ENCODE measurements at regions not wholly inside any gene's neighbourhood (a gene's known extent, or its start where the extent isn't known, plus 50 kb on each side); places are given as distances from the start of the nearest gene placed in this dataset.

DNA sequence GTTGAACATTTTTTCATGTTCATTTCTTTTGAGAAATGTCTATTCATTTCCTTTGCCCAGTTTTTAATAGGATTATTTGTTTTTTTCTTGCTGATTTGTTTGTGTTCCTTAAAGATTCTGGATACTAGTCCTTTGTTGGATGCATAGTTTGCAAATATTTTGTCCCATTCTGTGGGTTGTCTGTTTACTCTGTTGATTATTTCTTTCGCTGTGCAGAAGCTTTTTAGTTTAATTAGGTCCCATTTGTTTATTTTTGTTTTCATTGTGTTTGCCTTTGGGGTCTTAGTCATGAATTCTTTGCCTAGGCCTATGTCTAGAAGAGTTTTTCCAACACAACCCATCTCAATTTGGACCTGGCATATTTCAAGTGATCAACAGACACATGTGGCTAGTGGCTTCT, 116.1 kb upstream of the GALNT2 start:
- no peak for DNase-seq (ENCODE audit: low read depth, low spot score)
- in situ Hi-C loops (cut with HindIII; ENCODE audit: low pct_unique_long_range_greater_than_20kb, low sequenced_read_pairs) = no loop called here

DNA sequence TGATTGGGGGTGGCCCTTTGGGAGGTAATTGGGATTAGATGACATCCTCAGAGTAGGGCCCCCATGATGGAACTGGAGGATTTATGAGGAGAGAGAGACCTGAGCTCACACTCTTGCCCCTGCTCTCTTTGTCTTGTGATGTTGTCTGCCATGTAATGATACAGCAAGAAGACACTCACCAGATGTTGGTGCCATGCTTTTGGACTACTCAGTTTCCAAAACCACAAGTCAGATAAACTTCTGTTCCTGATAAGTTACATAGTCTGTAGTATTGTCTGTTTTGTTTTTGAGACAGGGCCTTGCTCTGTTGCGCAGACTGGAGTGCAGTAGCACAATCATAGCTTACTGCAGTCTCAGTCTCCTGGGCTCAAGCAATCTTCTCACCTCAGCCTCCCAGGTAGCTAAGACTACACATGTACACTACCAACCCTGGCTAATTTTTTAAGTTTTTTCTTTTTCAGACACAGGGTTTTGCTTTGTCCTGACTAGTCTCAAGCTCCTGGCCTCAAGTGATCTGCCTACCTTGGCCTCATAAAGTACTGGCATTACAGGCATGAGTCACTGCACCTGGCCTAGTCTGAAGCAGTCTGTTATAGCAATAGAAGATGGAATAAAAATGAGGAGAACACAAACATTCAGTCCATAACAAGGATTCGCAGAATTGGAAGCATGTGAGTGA, 115.0 kb upstream of the GALNT2 start:
- DNase-seq (ENCODE audit: low read depth, low spot score) = no peak
- in situ Hi-C loops (cut with HindIII; ENCODE audit: low pct_unique_long_range_greater_than_20kb, low sequenced_read_pairs) = no loop called here

DNA sequence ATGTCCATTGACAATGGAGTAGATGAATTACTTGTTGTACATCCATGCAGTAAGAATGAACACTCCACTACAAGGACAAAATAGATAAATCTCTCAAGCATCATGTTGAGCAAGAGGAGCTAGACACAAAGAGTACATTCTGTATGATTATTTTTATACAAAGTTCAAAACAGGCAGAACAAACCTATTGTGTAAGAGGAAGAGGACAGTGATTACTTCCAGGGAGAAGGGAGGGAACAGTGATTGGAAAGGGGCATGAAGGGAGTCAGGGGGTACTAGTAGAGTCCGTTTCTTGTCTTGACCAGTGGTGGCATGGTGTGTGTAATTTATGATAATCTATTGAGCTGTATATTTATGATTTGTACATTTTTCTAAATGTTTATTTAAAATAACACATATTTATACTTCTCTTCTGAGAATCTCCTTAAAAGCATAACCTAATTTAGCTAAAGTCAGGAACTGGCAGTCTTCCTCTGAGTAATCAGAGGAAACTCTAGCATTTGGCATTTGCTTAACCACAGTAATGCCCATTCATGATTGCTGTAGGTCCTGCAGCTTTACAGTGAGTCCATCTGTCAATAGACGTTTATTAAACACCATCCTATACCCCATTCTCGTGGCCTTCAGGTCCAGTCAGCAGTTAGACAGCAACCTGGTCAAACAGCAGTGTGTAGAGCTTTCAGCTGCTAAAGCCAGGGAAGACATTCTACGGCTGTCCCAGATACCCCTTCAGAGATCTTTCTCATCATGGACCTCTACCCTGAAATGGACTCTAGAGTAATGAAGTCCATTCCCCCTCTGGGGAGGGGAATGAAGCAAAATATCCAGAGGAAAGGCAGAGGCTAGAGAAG, 114.1 kb upstream of the GALNT2 start:
- in situ Hi-C loops (cut with HindIII; ENCODE audit: low pct_unique_long_range_greater_than_20kb, low sequenced_read_pairs) = no loop called here
- DNase-seq (ENCODE audit: low read depth, low spot score) = peak; percentile 35

DNA sequence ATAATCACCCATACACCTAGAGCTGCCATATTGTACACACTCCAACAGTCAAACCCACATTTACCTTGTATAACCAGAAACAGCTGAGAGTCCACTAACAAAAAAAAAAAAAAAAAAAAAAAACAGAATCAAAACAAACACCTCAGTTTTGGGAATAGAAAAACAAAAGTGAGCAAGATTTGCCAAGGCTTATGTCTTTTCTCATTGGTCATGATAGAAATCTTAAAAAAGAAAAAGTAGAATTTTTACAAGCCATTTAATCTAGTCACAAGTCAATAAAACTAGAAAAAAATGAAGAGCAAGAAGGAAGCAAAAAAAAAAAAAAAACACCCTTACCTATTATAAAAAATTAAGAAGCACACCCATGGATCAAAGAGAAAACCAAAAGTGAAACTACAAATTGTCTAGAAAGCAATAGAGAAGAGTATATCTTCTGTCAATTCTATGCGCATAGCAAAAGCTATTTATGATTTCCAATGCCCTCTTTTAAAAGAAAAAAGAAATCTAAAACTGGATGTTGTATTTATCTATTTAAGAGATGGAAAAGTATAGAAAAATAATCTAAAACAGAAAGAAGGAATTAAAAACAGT, 113.2 kb upstream of the GALNT2 start:
- in situ Hi-C loops (cut with HindIII; ENCODE audit: low pct_unique_long_range_greater_than_20kb, low sequenced_read_pairs) = no loop called here
- DNase-seq (ENCODE audit: low read depth, low spot score) = no peak

DNA sequence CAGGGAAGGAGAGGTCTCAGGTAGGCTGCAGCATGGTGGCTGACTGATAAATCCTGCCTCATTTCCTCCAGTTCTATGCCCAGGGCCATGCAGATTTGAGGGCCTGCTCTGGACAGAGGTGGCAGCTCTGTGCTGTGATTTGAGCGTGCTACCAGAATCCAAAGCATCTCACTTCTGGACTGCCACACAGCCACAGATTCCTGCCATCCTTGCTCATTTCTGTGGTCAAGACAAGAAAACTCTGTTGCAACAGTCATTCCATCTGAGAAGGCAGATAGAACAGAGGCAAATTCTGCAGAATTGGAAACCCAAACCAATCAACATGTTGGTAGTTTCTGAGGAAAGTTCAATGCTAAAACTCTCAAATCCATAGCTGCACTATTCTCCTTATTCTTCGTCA, 102.8 kb upstream of the GALNT2 start:
- in situ Hi-C loops (cut with HindIII; ENCODE audit: low pct_unique_long_range_greater_than_20kb, low sequenced_read_pairs) = no loop called here
- DNase-seq (ENCODE audit: low read depth, low spot score) = no peak

DNA sequence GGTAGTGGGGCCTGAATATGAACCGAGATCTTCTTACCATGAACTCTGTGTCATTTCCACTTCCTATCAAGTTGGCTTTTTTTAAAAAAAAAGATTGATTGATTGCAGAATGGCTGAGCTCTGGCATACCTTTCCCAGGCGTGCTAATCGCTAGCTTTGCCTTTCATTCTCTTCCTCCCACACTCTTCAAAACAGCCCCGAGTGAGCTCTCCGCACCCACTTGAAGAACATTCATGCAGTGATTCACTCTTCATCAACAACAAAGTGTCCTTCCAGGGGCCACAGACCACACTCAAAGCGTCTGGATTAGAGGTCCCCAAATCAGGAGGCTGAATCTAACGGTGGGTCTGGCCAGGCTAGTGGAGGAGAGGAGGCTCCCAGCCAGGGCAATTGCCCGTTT, 96.3 kb upstream of the GALNT2 start:
- DNase-seq (ENCODE audit: low read depth, low spot score) = no peak

DNA sequence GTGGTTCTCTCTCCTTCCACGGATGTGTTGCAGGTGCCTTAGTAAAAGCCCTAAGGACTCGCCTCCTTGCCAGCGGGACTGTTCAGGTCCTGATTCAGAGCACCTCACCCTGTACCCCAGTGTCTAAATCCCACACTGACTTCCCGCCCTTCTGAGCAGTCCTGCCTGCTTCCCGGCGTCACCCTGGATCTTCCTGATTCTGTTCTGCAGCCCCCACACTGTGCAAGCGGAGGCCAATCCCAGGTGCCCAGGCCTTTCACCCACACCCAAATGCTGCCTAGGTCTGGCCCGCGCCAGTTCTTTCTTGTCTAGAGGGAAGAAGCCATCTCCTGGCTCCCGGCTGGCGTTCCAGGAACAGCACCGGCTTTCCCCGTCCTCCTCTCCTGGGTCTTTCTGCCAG, 95.9 kb upstream of the GALNT2 start:
- in situ Hi-C loops (cut with HindIII; ENCODE audit: low pct_unique_long_range_greater_than_20kb, low sequenced_read_pairs) = no loop called here
- DNase-seq (ENCODE audit: low read depth, low spot score) = no peak

More for the DNA sequence above, 96.3 kb upstream of the GALNT2 start:
- in situ Hi-C loops (cut with HindIII; ENCODE audit: low pct_unique_long_range_greater_than_20kb, low sequenced_read_pairs) = no loop called here

DNA sequence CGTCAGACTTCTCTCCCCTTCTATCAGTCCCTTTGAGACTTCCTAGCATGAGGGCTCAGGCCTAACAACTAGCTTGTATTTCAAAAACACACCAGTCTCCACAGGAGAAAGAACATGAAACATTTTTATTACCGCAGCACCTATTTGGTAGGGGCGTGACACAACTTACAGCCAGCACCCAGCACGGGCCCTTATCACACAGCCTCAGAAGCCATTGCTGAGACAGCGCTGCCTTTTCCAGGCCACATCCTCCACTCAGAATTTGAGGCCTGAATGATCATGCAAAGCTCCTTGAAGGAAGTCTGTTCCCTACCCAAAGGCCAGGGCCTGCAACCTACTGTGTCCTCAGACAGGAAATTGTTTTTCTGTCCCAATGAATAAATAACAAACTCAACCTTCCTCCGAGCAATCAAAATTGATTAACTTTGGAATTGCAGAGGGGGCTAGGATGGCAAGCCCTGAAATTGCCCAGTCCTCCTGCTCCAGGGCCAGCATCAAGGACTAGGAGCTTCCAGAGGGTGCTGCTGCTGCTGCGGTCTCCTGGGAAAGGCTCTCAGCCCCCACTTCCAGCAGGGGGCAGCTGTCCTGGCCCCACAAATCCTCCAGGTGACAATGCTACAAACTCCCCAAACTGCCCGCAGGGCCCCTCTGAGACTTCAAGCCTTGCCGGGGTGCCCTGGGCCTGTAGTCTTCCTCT, 94.3 kb upstream of the GALNT2 start:
- in situ Hi-C loops (cut with HindIII; ENCODE audit: low pct_unique_long_range_greater_than_20kb, low sequenced_read_pairs) = no loop called here
- no peak for DNase-seq (ENCODE audit: low read depth, low spot score)

DNA sequence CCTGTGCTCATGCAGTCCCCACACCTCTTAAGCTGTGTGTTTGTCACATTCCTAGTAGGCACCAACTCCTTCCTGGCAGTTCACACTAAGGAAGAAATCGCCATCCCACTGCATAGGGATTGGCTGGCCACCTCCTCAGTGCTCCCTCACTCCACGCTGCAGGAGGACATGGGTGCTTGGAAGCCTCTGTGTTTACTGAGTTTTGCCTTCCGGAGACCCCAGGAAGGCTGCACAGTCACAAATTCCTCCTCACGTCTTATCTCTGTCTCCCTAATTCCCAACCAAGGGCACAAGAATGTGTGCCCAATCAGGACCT, 93.8 kb upstream of the GALNT2 start:
- in situ Hi-C loops (cut with HindIII; ENCODE audit: low pct_unique_long_range_greater_than_20kb, low sequenced_read_pairs) = no loop called here
- DNase-seq (ENCODE audit: low read depth, low spot score) = no peak

DNA sequence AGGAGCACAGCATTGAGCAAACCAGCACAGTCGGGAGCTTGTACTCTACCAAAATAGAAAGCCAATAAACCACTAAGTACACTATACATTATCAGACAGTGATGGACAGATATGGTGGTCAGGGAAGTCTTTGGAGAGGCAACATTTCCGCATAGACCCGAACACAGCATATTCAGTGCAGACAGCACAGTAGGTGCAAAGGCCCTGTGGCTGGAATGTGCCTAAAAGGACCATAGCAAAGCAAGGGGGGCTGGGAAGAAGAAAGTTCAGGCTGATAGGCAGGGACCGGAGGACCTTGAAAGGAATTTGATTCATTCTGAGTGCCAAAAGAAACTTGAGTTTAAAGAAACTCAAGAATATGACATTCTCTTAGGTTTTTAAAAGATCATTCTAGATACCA, 92.0 kb upstream of the GALNT2 start:
- DNase-seq (ENCODE audit: low read depth, low spot score) = no peak
- in situ Hi-C loops (cut with HindIII; ENCODE audit: low pct_unique_long_range_greater_than_20kb, low sequenced_read_pairs) = no loop called here

DNA sequence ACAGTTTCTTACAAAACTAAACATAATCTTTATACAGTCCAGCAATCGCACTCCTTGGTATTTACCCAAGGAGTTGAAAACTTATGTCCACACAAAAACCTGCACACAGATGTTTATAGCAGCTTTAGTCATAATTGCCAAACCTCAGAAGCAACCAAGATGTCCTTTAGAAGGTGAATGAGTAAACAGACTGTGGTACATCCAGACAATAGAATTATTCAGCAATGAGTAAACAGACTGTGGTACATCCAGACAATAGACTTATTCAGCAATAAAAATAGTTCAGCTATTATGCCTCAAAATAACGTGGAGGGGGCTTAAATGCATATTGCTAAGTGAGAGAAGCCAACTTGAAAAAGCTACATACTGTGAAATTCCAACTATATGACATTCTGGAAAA, 87.0 kb upstream of the GALNT2 start:
- in situ Hi-C loops (cut with HindIII; ENCODE audit: low pct_unique_long_range_greater_than_20kb, low sequenced_read_pairs) = no loop called here
- DNase-seq (ENCODE audit: low read depth, low spot score) = peak; percentile 49

DNA sequence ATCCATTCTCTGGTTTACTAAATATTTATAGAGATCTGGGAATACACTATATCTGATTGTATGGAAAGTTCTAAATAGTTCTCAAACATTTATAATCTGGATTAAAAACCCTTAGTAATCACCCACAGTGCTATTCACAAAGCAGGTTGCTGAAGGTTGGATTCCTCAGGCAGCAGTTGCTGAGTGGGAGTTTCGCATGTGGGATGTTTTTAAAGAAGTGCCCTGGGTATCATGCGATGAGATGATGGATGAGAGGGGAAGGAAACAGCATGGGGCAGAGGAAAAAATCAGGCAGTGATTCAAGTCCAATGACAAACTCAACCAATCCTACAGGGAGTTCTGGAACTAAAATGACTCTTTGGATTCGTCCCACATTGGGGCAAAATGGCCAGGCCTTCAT, 85.3 kb upstream of the GALNT2 start:
- no peak for DNase-seq (ENCODE audit: low read depth, low spot score)
- in situ Hi-C loops (cut with HindIII; ENCODE audit: low pct_unique_long_range_greater_than_20kb, low sequenced_read_pairs) = no loop called here

DNA sequence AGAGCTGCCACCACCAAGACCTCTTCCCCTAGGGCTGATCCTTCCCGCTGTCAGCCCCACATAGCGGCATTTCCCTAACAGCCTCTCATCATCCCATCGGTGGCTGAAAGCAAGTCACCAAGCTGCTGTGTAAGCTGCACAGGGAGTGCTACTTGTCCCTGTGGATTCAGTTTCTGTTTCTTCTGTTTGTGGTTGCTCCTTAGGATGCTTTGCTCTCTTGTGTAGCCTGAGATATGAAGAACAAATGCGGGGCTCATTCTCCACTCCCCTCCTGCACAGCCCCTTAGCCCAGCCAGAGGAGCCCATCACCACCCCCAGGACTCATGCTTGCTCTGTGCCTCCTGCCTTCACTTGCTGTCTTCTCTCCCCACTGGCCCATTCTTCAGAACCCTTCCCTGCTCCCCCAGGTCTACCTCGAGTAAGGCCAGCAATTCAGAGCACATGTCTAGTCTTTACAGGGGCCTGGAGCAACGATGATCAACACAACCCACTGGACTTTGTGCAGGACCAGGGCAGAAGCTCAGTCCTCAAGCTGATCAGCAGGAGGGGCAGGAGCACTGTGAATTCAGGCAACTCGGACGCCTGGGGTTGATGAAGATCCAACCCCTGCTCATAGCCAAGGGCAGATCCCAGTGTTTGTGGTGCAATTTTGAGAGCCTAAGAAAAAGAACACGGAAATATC, 82.6 kb upstream of the GALNT2 start:
- in situ Hi-C loops (cut with HindIII; ENCODE audit: low pct_unique_long_range_greater_than_20kb, low sequenced_read_pairs) = no loop called here
- DNase-seq (ENCODE audit: low read depth, low spot score) = no peak

DNA sequence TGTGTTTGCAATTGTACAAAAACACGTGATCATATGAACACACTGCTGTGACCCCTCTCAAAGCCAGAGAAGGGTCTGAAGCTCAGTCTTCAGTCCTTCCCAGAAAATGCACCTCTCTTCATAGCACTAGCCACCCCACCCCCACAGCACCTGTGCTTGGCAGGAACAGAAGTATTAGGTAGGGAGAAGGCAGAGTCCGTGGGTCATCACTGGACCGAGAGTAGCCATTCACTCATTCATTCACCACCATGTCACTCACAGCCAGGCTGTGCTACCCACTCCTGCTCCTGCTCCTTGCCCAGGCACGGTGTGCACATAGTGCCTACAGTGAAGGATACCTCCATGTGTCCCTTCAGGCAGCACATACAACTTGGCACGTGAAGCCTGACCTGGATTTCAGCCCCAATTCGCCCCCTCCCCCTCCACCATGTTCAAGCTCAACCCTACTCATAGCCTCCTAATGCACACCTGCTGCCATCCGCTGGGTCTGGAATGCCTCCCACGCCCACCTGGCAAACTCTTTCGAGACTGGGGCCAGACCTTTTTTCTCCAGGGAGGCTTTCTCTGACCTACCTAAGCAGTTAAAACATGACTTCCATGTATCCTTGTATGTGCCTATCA, 81.9 kb upstream of the GALNT2 start:
- in situ Hi-C loops (cut with HindIII; ENCODE audit: low pct_unique_long_range_greater_than_20kb, low sequenced_read_pairs) = no loop called here
- DNase-seq (ENCODE audit: low read depth, low spot score) = no peak

DNA sequence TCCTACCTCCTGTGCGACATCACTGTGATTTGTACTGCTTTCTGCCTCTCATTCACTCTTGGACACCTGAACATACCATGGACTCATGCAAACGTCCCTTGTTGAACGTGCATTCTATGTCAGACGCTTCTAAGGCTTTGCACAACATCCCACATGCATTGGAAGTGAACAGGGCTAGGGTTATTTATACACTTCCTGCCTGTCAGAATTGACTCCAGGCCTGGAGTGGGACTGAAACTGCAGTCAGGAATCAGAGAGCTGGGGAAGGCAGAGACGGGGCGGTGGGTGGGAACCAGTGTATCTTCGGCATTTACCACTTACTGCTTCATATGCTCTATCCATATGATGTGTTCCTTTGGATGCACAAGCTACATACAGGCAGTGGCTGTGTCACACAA, 81.4 kb upstream of the GALNT2 start:
- no peak for DNase-seq (ENCODE audit: low read depth, low spot score)
- in situ Hi-C loops (cut with HindIII; ENCODE audit: low pct_unique_long_range_greater_than_20kb, low sequenced_read_pairs) = no loop called here

DNA sequence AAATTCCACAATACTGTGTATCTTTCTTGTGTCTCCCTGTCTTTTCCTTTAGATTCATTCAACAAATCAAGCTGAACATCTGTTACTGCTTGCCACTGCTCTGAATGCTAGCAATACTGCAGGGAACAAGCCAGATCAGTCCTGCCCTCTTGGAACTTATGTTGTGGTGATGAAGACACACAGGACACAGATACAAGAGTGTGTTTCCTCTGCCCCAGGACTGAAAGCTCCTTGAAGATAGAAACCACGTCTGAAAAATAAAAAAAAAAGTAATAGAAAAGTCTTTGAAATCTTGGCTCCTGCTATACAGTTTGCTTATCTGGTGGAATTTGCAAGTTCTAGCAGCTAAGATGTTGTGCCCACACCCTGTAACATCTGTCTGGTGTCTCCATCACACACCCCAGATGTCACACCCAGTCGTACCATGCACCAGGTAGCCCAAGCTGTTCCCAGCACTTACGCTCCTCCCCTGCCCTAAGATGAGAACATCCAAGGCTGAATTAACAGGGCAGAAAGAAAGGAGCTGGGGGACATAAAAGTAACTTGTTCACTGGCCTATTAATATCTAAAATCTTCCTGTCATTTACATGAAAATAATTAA, 80.2 kb upstream of the GALNT2 start:
- no peak for DNase-seq (ENCODE audit: low read depth, low spot score)
- in situ Hi-C loops (cut with HindIII; ENCODE audit: low pct_unique_long_range_greater_than_20kb, low sequenced_read_pairs) = no loop called here

DNA sequence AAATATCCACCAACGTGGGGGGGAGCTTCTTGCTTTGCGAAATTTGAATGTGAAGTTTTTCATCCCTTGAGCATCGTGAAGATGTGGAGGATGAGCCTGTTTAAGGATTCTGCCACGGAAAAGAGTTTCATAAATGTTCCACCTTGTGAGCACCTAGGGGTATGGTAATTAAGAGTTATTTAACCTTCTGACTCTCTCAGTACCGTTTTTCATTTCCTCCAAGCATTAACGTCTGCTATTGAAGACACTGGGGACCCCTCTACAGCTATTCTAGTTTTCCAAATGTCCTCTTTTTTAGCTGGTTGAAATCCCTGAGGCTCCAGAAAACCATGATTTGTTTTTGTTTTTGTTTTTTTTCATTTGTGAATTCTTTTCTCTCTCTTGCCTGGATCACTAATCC, 79.1 kb upstream of the GALNT2 start:
- in situ Hi-C loops (cut with HindIII; ENCODE audit: low pct_unique_long_range_greater_than_20kb, low sequenced_read_pairs) = no loop called here
- DNase-seq (ENCODE audit: low read depth, low spot score) = no peak
